ENCODE measurements at regions not wholly inside any gene's neighbourhood (a gene's known extent, or its start where the extent isn't known, plus 50 kb on each side); places are given as distances from the start of the nearest gene placed in this dataset.

GRCh38 chr13:85091631-85092234 is 707.5 kb downstream of the SLITRK6 start:
- Histone ChIP-seq H3K4me1 (ENCODE audit: insufficient read depth, low read length, severe bottlenecking) (no peaks in the 10 kb centered on the region), H3K27me3 (ENCODE audit: insufficient read depth, low read length) (no peaks in the 10 kb centered on the region), H3K27ac (ENCODE audit: low read depth, low read length, poor library complexity, severe bottlenecking) (no peak overlapping the region), H3K9me2 (ENCODE audit: low read depth, low read length) (no peaks in the 10 kb centered on the region), H4K20me1 (ENCODE audit: insufficient read depth, low read length) (no peaks in the 10 kb centered on the region), H3K9ac (ENCODE audit: low read length) (no peak overlapping the region), H3K4me3 (ENCODE audit: low read depth, low read length, poor library complexity, severe bottlenecking) (no peak overlapping the region), H2AFZ (ENCODE audit: low read length) (no peak overlapping the region), H3K36me3 (ENCODE audit: insufficient read depth, low read length) (no peaks in the 10 kb centered on the region), H3F3A (ENCODE audit: insufficient read depth, low read length) (no peaks in the 10 kb centered on the region), H3K4me2 (ENCODE audit: low read length) (no peak overlapping the region), H3K79me2 (ENCODE audit: insufficient read depth, low read length) (no peaks in the 10 kb centered on the region), H3K9me3 (ENCODE audit: low read length) (no peaks in the 10 kb centered on the region)
- TF ChIP-seq, protein P1, sequence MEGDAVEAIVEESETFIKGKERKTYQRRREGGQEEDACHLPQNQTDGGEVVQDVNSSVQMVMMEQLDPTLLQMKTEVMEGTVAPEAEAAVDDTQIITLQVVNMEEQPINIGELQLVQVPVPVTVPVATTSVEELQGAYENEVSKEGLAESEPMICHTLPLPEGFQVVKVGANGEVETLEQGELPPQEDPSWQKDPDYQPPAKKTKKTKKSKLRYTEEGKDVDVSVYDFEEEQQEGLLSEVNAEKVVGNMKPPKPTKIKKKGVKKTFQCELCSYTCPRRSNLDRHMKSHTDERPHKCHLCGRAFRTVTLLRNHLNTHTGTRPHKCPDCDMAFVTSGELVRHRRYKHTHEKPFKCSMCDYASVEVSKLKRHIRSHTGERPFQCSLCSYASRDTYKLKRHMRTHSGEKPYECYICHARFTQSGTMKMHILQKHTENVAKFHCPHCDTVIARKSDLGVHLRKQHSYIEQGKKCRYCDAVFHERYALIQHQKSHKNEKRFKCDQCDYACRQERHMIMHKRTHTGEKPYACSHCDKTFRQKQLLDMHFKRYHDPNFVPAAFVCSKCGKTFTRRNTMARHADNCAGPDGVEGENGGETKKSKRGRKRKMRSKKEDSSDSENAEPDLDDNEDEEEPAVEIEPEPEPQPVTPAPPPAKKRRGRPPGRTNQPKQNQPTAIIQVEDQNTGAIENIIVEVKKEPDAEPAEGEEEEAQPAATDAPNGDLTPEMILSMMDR (IDR thresholded peaks at IDR 0.05; ENCODE audit: low read length) = no peak
- TF ChIP-seq EZH2 (IDR thresholded peaks at IDR 0.05; ENCODE audit: borderline replicate concordance, low read length) = no peak

- H3K9me3 ChIP-seq (ENCODE audit: low read length) = no peaks in the 10 kb centered on the region
- no peaks in the 10 kb centered on the region for H3F3A ChIP-seq (ENCODE audit: insufficient read depth, low read length)
- H3K36me3 ChIP-seq (ENCODE audit: insufficient read depth, low read length) = no peaks in the 10 kb centered on the region
- H3K9me2 ChIP-seq (ENCODE audit: low read depth, low read length) = no peaks in the 10 kb centered on the region
- no peaks in the 10 kb centered on the region for H3K4me1 ChIP-seq (ENCODE audit: insufficient read depth, low read length, severe bottlenecking)
- no peak for TF ChIP-seq EZH2 (IDR thresholded peaks at IDR 0.05; ENCODE audit: borderline replicate concordance, low read length)
- TF ChIP-seq, protein P1 (IDR thresholded peaks at IDR 0.05; ENCODE audit: low read length) = no peak
- H3K4me3 ChIP-seq (ENCODE audit: low read depth, low read length, poor library complexity, severe bottlenecking) = no peak overlapping the region
- no peak overlapping the region for H3K4me2 ChIP-seq (ENCODE audit: low read length)
- no peaks in the 10 kb centered on the region for H3K79me2 ChIP-seq (ENCODE audit: insufficient read depth, low read length)
- no peak overlapping the region for H2AFZ ChIP-seq (ENCODE audit: low read length)
- no peak overlapping the region for H3K27ac ChIP-seq (ENCODE audit: low read depth, low read length, poor library complexity, severe bottlenecking)
- H3K9ac ChIP-seq (ENCODE audit: low read length) = no peak overlapping the region
- H4K20me1 ChIP-seq (ENCODE audit: insufficient read depth, low read length) = no peaks in the 10 kb centered on the region
- no peaks in the 10 kb centered on the region for H3K27me3 ChIP-seq (ENCODE audit: insufficient read depth, low read length)
Observed at GRCh38 chr13:85089186-85089585, 710.0 kb downstream of the SLITRK6 start.

GRCh38 chr13:85080691-85081090 is 718.5 kb downstream of the SLITRK6 start:
- H3K9me2 ChIP-seq (ENCODE audit: low read depth, low read length) = no peaks in the 10 kb centered on the region
- no peak overlapping the region for H2AFZ ChIP-seq (ENCODE audit: low read length)
- H3K79me2 ChIP-seq (ENCODE audit: insufficient read depth, low read length) = no peaks in the 10 kb centered on the region
- H3K27me3 ChIP-seq (ENCODE audit: insufficient read depth, low read length) = no peaks in the 10 kb centered on the region
- H3K36me3 ChIP-seq (ENCODE audit: insufficient read depth, low read length) = no peaks in the 10 kb centered on the region
- no peak overlapping the region for H3K27ac ChIP-seq (ENCODE audit: low read depth, low read length, poor library complexity, severe bottlenecking)
- no peak overlapping the region for H3K4me3 ChIP-seq (ENCODE audit: low read depth, low read length, poor library complexity, severe bottlenecking)
- H3K9me3 ChIP-seq (ENCODE audit: low read length) = no peaks in the 10 kb centered on the region
- no peaks in the 10 kb centered on the region for H3F3A ChIP-seq (ENCODE audit: insufficient read depth, low read length)
- no peaks in the 10 kb centered on the region for H4K20me1 ChIP-seq (ENCODE audit: insufficient read depth, low read length)
- no peaks in the 10 kb centered on the region for H3K4me1 ChIP-seq (ENCODE audit: insufficient read depth, low read length, severe bottlenecking)
- H3K9ac ChIP-seq (ENCODE audit: low read length) = no peak overlapping the region
- no peak overlapping the region for H3K4me2 ChIP-seq (ENCODE audit: low read length)
- TF ChIP-seq, protein P1 (IDR thresholded peaks at IDR 0.05; ENCODE audit: low read length) = no peak
- TF ChIP-seq EZH2 (IDR thresholded peaks at IDR 0.05; ENCODE audit: borderline replicate concordance, low read length) = no peak
